ENCODE measurements at regions not wholly inside any gene's neighbourhood (a gene's known extent, or its start where the extent isn't known, plus 50 kb on each side); places are given as distances from the start of the nearest gene placed in this dataset.

GRCh38 chr10:29958440-29958839, 100.9 kb downstream of the JCAD start:
- Histone ChIP-seq H2AFZ (ENCODE audit: low read length) (no peak overlapping the region), H3K4me2 (ENCODE audit: low read depth, low read length) (no peak overlapping the region), H3K79me2 (ENCODE audit: insufficient read depth, low read length) (no peaks in the 10 kb centered on the region), H4K20me1 (ENCODE audit: insufficient read depth, low read length) (no peaks in the 10 kb centered on the region), H3K9ac (ENCODE audit: insufficient read depth, low read depth, low read length) (no peak overlapping the region), H3K4me3 (replicated peaks in 1 of 3; ENCODE audit: insufficient read depth in 1 of 3, low read depth in 2 of 3, low read length in 3 of 3) (no peak overlapping the region), H3K27me3 (ENCODE audit: control insufficient read depth in 1 of 2, insufficient read depth in 2 of 2, low read length in 2 of 2) (0 out of 5 replicates have a peak, but pooled peaks cover 0 to 3% of the 10 kb centered on the region in 2 experiments), H3K27ac (ENCODE audit: extremely low read length, insufficient read depth, low read length) (no peak overlapping the region), H3K9me3 (ENCODE audit: low read length) (no peaks in the 10 kb centered on the region), H3K4me1 (ENCODE audit: insufficient read depth, low read length) (no peaks in the 10 kb centered on the region), H3K36me3 (replicated peaks in 1 of 2; ENCODE audit: control insufficient read depth in 1 of 2, insufficient read depth in 2 of 2, low read length in 2 of 2) (no peaks in the 10 kb centered on the region)
- 80% methylated on average over 4 of the region's 4 CpGs for WGBS (ENCODE audit: low lambda C conversion rate)
- no peak for TF ChIP-seq ZHX1 (CRISPR knock-in tag; IDR thresholded peaks at IDR 0.05; ENCODE audit: low read depth)
- no peak for TF ChIP-seq SRY (CRISPR knock-in tag; IDR thresholded peaks at IDR 0.05)
- no peak for TF ChIP-seq ZNF574 (CRISPR knock-in tag; IDR thresholded peaks at IDR 0.05)
- no peak for TF ChIP-seq ZNF879 (CRISPR knock-in tag; IDR thresholded peaks at IDR 0.05)
- no peak for TF ChIP-seq ETV5 (CRISPR knock-in tag; IDR thresholded peaks at IDR 0.05; ENCODE audit: borderline replicate concordance)
- no peak for TF ChIP-seq KDM2A (CRISPR knock-in tag; IDR thresholded peaks at IDR 0.05; ENCODE audit: borderline replicate concordance, low read depth)
- no peak for TF ChIP-seq ZBTB8A (CRISPR knock-in tag; IDR thresholded peaks at IDR 0.05; ENCODE audit: borderline replicate concordance, low read depth)
- no peak for TF ChIP-seq ARHGAP35 (CRISPR knock-in tag; IDR thresholded peaks at IDR 0.05; ENCODE audit: borderline replicate concordance)
- TF ChIP-seq ZNF704 (CRISPR knock-in tag; IDR thresholded peaks at IDR 0.05; ENCODE audit: borderline replicate concordance): no peak
- no peak for TF ChIP-seq ZMYM2 (CRISPR knock-in tag; IDR thresholded peaks at IDR 0.05)
- TF ChIP-seq GPN1 (CRISPR knock-in tag; IDR thresholded peaks at IDR 0.05; ENCODE audit: borderline replicate concordance): no peak
- TF ChIP-seq SMARCE1 (IDR thresholded peaks at IDR 0.05; ENCODE audit: borderline replicate concordance): no peak
- TF ChIP-seq DMAP1 (CRISPR knock-in tag; IDR thresholded peaks at IDR 0.05): no peak
- no peak for TF ChIP-seq ZNF33B (CRISPR knock-in tag; IDR thresholded peaks at IDR 0.05)
- TF ChIP-seq PTBP1 (IDR thresholded peaks at IDR 0.05; ENCODE audit: low read depth, low read length, poor library complexity, severe bottlenecking): no peak
- TF ChIP-seq FOXO1 (CRISPR knock-in tag; IDR thresholded peaks at IDR 0.05): no peak
- no peak for TF ChIP-seq ZNF766 (CRISPR knock-in tag; IDR thresholded peaks at IDR 0.05; ENCODE audit: borderline replicate concordance)
- TF ChIP-seq ZNF431 (CRISPR knock-in tag; IDR thresholded peaks at IDR 0.05; ENCODE audit: borderline replicate concordance, low read depth): no peak
- FAIRE-seq (no peak), ATAC-seq (no peak), DNase-seq (ENCODE audit: low spot score) (no peak)
- ChIA-PET POLR2A (no interaction called here), CTCF (ENCODE audit: low intra/inter-chr PET ratio, low total read pairs) (no interaction called here)
- intact Hi-C loops (cut with micrococcal nuclease; ENCODE audit: unreplicated experiment) (no loop called here), in situ Hi-C loops (cut with HindIII; ENCODE audit: extremely low pct_ligation_motif_present, low pct_unique_long_range_greater_than_20kb) (no loop called here)
- no TSS peak for BruUV-seq (replicated peaks)
